ENCODE measurements at regions not wholly inside any gene's neighbourhood (a gene's known extent, or its start where the extent isn't known, plus 50 kb on each side); places are given as distances from the start of the nearest gene placed in this dataset.
A peak's percentile ranks its signal among the peaks of the same experiment; 100 is the strongest.

GRCh38 chr3:109713288-109713687 is 375.9 kb upstream of the DPPA4 start:
- no peak for TF ChIP-seq POLR2A (IDR thresholded peaks at IDR 0.05)
- TF ChIP-seq CTCF (IDR thresholded peaks at IDR 0.05) = no peak
- Histone ChIP-seq H3K4me3 (no peak overlapping the region), H3K27ac (no peak overlapping the region), H3K36me3 (no peaks in the 10 kb centered on the region), H3K27me3 (no peaks in the 10 kb centered on the region), H3K4me1 (no peaks in the 10 kb centered on the region), H3K9me3 (no peaks in the 10 kb centered on the region)
- DNase-seq = no peak

GRCh38 chr3:109715707-109716106 is 378.4 kb upstream of the DPPA4 start:
- no peaks in the 10 kb centered on the region for H3K9me3 ChIP-seq
- H3K4me1 ChIP-seq = no peaks in the 10 kb centered on the region
- H3K27me3 ChIP-seq = no peaks in the 10 kb centered on the region
- H3K27ac ChIP-seq = no peak overlapping the region
- no peak for DNase-seq
- no peak for TF ChIP-seq CTCF (IDR thresholded peaks at IDR 0.05)
- no peak for TF ChIP-seq POLR2A (IDR thresholded peaks at IDR 0.05)
- no peaks in the 10 kb centered on the region for H3K36me3 ChIP-seq
- H3K4me3 ChIP-seq = no peak overlapping the region

GRCh38 chr3:109718850-109719249 is 381.5 kb upstream of the DPPA4 start:
- no peak for DNase-seq

GRCh38 chr3:109728861-109729494 is 391.6 kb upstream of the DPPA4 start:
- Histone ChIP-seq H3K9me3 (no peaks in the 10 kb centered on the region), H3K36me3 (no peaks in the 10 kb centered on the region), H3K4me3 (no peak overlapping the region), H3K27ac (no peak overlapping the region), H3K4me1 (no peaks in the 10 kb centered on the region), H3K27me3 (no peaks in the 10 kb centered on the region)
- DNase-seq = no peak
- TF ChIP-seq POLR2A (IDR thresholded peaks at IDR 0.05) = no peak
- TF ChIP-seq CTCF (IDR thresholded peaks at IDR 0.05) = no peak

More at GRCh38 chr3:109718850-109719249, 381.5 kb upstream of the DPPA4 start:
- H3K9me3 ChIP-seq = no peaks in the 10 kb centered on the region
- no peaks in the 10 kb centered on the region for H3K36me3 ChIP-seq
- TF ChIP-seq POLR2A (IDR thresholded peaks at IDR 0.05) (no peak), CTCF (IDR thresholded peaks at IDR 0.05) (no peak)
- no peak overlapping the region for H3K4me3 ChIP-seq
- H3K27ac ChIP-seq = no peak overlapping the region
- H3K27me3 ChIP-seq = no peaks in the 10 kb centered on the region
- no peaks in the 10 kb centered on the region for H3K4me1 ChIP-seq

- Histone ChIP-seq H3K27ac (no peak overlapping the region), H3K9me3 (peaks cover 0 to under 1% (median under 1%) of the 10 kb centered on the region in 4 donors), H3K27me3 (no peaks in the 10 kb centered on the region), H3K4me3 (no peak overlapping the region), H3K4me1 (no peaks in the 10 kb centered on the region), H3K36me3 (no peaks in the 10 kb centered on the region)
- TF ChIP-seq POLR2A (IDR thresholded peaks at IDR 0.05) = no peak
- peak; percentile 24 to 96 (median 88) for TF ChIP-seq CTCF (IDR thresholded peaks at IDR 0.05)
- peak in 2 of 3 donors; percentile 60 to 79 for DNase-seq
These were observed 394.5 kb upstream of the DPPA4 start for GRCh38 chr3:109731639-109732473.

Data from Peyer's patch (tissue), 4 donors.